Transverse colon (tissue), 4 donors: ENCODE measurements at regions not wholly inside any gene's neighbourhood (a gene's known extent, or its start where the extent isn't known, plus 50 kb on each side); places are given as distances from the start of the nearest gene placed in this dataset.

ENCODE experiments used
- DNase-seq: peaks from one replicate; pipeline ENCODE4 v3.0.0-alpha.2; 2019
- H3K27ac ChIP-seq, 4 donors: fragments of 200-600 bp; sonication (generic); 2 replicates each; pipeline ENCODE4 v1.5.1; 2016 to 2018; ENCODE audit warnings: inconsistent platforms in 4 of 4
- H3K27me3 ChIP-seq: fragments of 200-600 bp; sonication (generic); 2 replicates; pipeline ENCODE4 v1.5.1; 2017; ENCODE audit warnings: inconsistent platforms
- H3K36me3 ChIP-seq, 4 donors: fragments of 200-600 bp; sonication (generic); 2 replicates each; pipeline ENCODE4 v1.5.1; 2017 to 2019; ENCODE audit warnings: inconsistent platforms in 4 of 4
- H3K4me1 ChIP-seq, 4 donors: fragments of 200-600 bp; sonication (generic); 2 replicates each; pipeline ENCODE4 v1.5.1; 2017 to 2020; ENCODE audit warnings: inconsistent platforms in 4 of 4
- H3K4me3 ChIP-seq, 4 donors: fragments of 200-600 bp; sonication (generic); 1 replicate in 1 of 4; 2 replicates in 3 of 4; pipeline versions ENCODE4 v1.5.1 to v1.6.1; 2017 to 2019; ENCODE audit warnings: inconsistent platforms in 4 of 4
- H3K9me3 ChIP-seq, 2 donors: fragments of 200-600 bp; sonication (generic); 2 replicates each; pipeline ENCODE4 v1.5.1; 2017 to 2019; ENCODE audit warnings: inconsistent platforms in 2 of 2
- CTCF ChIP-seq, 5 experiments: fragments of 200-600 bp in 3 of 5; fragments of 450-650 bp in 2 of 5; sonication (generic) in 3 of 5; IDR thresholded peaks; 1 replicate in 2 of 5; 2 replicates in 3 of 5; pipeline ENCODE4 v1.5.1; 2016 to 2017; ENCODE audit warnings: antibody characterized with exemption in 5 of 5, inconsistent platforms in 3 of 5, mild to moderate bottlenecking in 2 of 5, moderate library complexity in 1 of 5
- EP300 ChIP-seq: sonication (generic); formaldehyde crosslinking; IDR thresholded peaks from one replicate; pipeline ENCODE4 v1.6.1; 2017; ENCODE audit warnings: antibody characterized with exemption, low read depth
- POLR2A ChIP-seq: fragments of 450-650 bp; IDR thresholded peaks from one replicate; pipeline ENCODE4 v1.6.1; 2016; ENCODE audit warnings: antibody characterized with exemption, mild to moderate bottlenecking, moderate library complexity
- POLR2AphosphoS5 ChIP-seq, 3 donors: sonication (generic); formaldehyde crosslinking; IDR thresholded peaks; one replicate each; pipeline ENCODE4 v1.6.1; 2016; ENCODE audit warnings: antibody characterized with exemption in 3 of 3
- WGBS, 2 donors: methylation state at CpG; one replicate each; pipeline ENCODE4 v1.1.5; 2018; ENCODE audit warnings: low coverage in 1 of 2; 5-methylcytosine and 5-hydroxymethylcytosine counted together
- in situ Hi-C, 4 donors: fragments of 200-750 bp; cut with MboI; loops; one replicate each; pipeline versions ENCODE4 v1.15.0 to v1.15.1; 2017; ENCODE audit warnings: low sequenced_read_pairs in 3 of 4, low pct_ligation_motif_present in 1 of 4, low pct_unique_long_range_greater_than_20kb in 1 of 4
- intact Hi-C: fragments of 100-400 bp; cut with DNase I; formaldehyde crosslinking; loops from one replicate; pipeline ENCODE4 v1.15.1; 2023; ENCODE audit warnings: low total_unique reads

- H3K4me3 ChIP-seq: no peak overlapping the region
- DNase-seq: no peak
- in situ Hi-C loops: no loop called here
- no peak overlapping the region for H3K27ac ChIP-seq
- H3K4me1 ChIP-seq: no peaks in the 10 kb centered on the region
- H3K27me3 ChIP-seq: no peaks in the 10 kb centered on the region
- no peak for TF ChIP-seq CTCF (IDR thresholded peaks at IDR 0.05)
- H3K9me3 ChIP-seq: no peaks in the 10 kb centered on the region
- no peaks in the 10 kb centered on the region for H3K36me3 ChIP-seq
- intact Hi-C loops: no loop called here
- 76% methylated on average over 3 of the region's 3 CpGs; no CpG with 5 or more reads in 1 of the 2 donors for WGBS, 2 donors
Observed at GRCh38 chr11:23719016-23719415, 777.8 kb upstream of the LUZP2 start.

GRCh38 chr11:23723861-23724260 is 773.0 kb upstream of the LUZP2 start:
- intact Hi-C loops: no loop called here
- no peak for DNase-seq
- TF ChIP-seq POLR2AphosphoS5 (IDR thresholded peaks at IDR 0.05) (no peak), EP300 (no peak)
- Histone ChIP-seq H3K27me3 (no peaks in the 10 kb centered on the region), H3K4me3 (no peak overlapping the region), H3K27ac (no peak overlapping the region), H3K4me1 (no peaks in the 10 kb centered on the region), H3K9me3 (no peaks in the 10 kb centered on the region), H3K36me3 (no peaks in the 10 kb centered on the region)
- 76 to 88% methylated on average over 1 of the region's 1 CpG for WGBS, 2 donors
- in situ Hi-C loops: no loop called here

GRCh38 chr11:23725752-23726151 is 771.1 kb upstream of the LUZP2 start:
- in situ Hi-C loops: no loop called here
- WGBS, 2 donors: 94 to 95% methylated on average over 5 of the region's 5 CpGs
- Histone ChIP-seq H3K4me3 (no peak overlapping the region), H3K9me3 (no peaks in the 10 kb centered on the region), H3K27ac (no peak overlapping the region), H3K27me3 (no peaks in the 10 kb centered on the region), H3K36me3 (no peaks in the 10 kb centered on the region), H3K4me1 (no peaks in the 10 kb centered on the region)
- TF ChIP-seq EP300 (no peak), POLR2A (no peak), CTCF (IDR thresholded peaks at IDR 0.05) (no peak), POLR2AphosphoS5 (IDR thresholded peaks at IDR 0.05) (no peak)
- DNase-seq: no peak
- intact Hi-C loops: no loop called here

GRCh38 chr11:23727387-23727786 is 769.5 kb upstream of the LUZP2 start:
- H3K27ac ChIP-seq: no peak overlapping the region
- in situ Hi-C loops (no loop called here), intact Hi-C loops (no loop called here)
- no peaks in the 10 kb centered on the region for H3K36me3 ChIP-seq
- H3K9me3 ChIP-seq: no peaks in the 10 kb centered on the region
- no peaks in the 10 kb centered on the region for H3K27me3 ChIP-seq
- TF ChIP-seq CTCF (IDR thresholded peaks at IDR 0.05) (no peak), POLR2AphosphoS5 (IDR thresholded peaks at IDR 0.05) (no peak), EP300 (no peak), POLR2A (no peak)
- no peak for DNase-seq
- H3K4me1 ChIP-seq: no peaks in the 10 kb centered on the region
- H3K4me3 ChIP-seq: no peak overlapping the region

GRCh38 chr11:23727794-23728193 is 769.1 kb upstream of the LUZP2 start:
- H3K27me3 ChIP-seq: no peaks in the 10 kb centered on the region
- in situ Hi-C loops (no loop called here), intact Hi-C loops (no loop called here)
- no peak overlapping the region for H3K27ac ChIP-seq
- H3K4me1 ChIP-seq: no peaks in the 10 kb centered on the region
- no peaks in the 10 kb centered on the region for H3K9me3 ChIP-seq
- TF ChIP-seq EP300: no peak
- no peak for TF ChIP-seq POLR2A
- TF ChIP-seq POLR2AphosphoS5 (IDR thresholded peaks at IDR 0.05): no peak
- no peak for TF ChIP-seq CTCF (IDR thresholded peaks at IDR 0.05)
- no peaks in the 10 kb centered on the region for H3K36me3 ChIP-seq
- H3K4me3 ChIP-seq: no peak overlapping the region
- 77 to 84% methylated on average over 2 of the region's 2 CpGs for WGBS, 2 donors
- no peak for DNase-seq
